Urinary bladder (tissue), 3 donors: ENCODE measurements at regions not wholly inside any gene's neighbourhood (a gene's known extent, or its start where the extent isn't known, plus 50 kb on each side); places are given as distances from the start of the nearest gene placed in this dataset.

ENCODE experiments used
- DNase-seq: peaks from one replicate; pipeline ENCODE4 v3.0.0-alpha.2; 2015; ENCODE audit errors: extremely low spot score
- H3K27ac ChIP-seq: one replicate; pipeline ENCODE4 v1.5.1; 2013; ENCODE audit warnings: low read depth, mild to moderate bottlenecking, moderate library complexity
- H3K36me3 ChIP-seq: one replicate; pipeline ENCODE4 v1.6.1; 2013; ENCODE audit warnings: mild to moderate bottlenecking, moderate library complexity; ENCODE audit not compliant: insufficient read depth
- H3K4me1 ChIP-seq: one replicate; pipeline ENCODE4 v1.6.1; 2013; ENCODE audit warnings: mild to moderate bottlenecking, moderate library complexity; ENCODE audit not compliant: insufficient read depth
- H3K4me3 ChIP-seq: one replicate; pipeline ENCODE4 v1.5.1; 2013; ENCODE audit warnings: low read depth, low read length
- whole genome bisulfite sequencing: extraction: QIAGEN DNeasy Blood & Tissue Kit; methylation state at CpG from one replicate; pipeline ENCODE4 v1.1.7; 2013; 5-methylcytosine and 5-hydroxymethylcytosine counted together
- donor health status: healthy with polysubstance abuse.
- donor health status: healthy.

DNA sequence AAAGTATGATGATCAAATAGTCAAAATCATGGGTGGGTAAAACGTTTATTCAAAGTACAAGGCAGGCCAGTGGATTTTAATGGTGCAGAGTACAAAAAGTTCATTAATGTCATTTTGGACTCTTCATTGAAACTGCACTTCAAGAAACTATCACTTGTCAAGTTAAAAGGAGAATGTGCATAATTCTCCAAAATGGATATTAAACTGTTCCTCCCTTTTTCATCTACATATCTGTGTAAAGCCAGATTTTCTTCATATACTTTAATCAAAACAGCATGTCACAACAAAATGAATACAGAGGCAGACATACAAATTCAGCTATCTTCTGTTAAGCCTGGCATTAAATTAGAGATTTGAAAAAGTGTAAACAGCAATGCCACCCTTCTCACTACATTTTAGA lies 401.6 kb downstream of the NR2F1-AS1 start:
- Histone ChIP-seq H3K36me3 (no peaks in the 10 kb centered on the region), H3K4me3 (no peak overlapping the region), H3K27ac (no peak overlapping the region), H3K4me1 (no peaks in the 10 kb centered on the region)
- 85% methylated on average over 1 of the region's 1 CpG for WGBS
- no peak for DNase-seq

- no peak overlapping the region for H3K4me3 ChIP-seq
- no peaks in the 10 kb centered on the region for H3K4me1 ChIP-seq
- WGBS: 96% methylated on average over 1 of the region's 1 CpG
- no peak for DNase-seq
- no peak overlapping the region for H3K27ac ChIP-seq
- no peaks in the 10 kb centered on the region for H3K36me3 ChIP-seq
Observed at GRCh38 chr5:93174930-93175329, 406.1 kb downstream of the NR2F1-AS1 start.

DNA sequence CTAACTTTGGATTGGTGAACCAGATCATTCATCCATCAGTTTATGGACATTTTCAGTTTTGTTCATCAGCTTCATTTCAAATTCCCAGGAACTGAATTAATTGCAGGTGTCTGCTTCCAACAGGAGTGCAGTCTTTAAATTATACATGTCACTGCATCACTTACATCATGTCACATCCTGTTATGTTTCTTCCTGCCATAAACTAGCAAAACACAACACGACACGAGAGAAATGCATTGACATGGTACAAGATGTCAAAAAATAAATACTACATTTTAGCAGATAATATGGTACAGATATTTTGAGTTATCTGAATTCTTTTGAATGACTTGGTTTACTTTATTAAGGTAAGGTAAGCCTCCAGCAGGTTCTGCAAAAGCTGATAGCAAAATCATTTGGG lies 415.5 kb downstream of the NR2F1-AS1 start:
- Histone ChIP-seq H3K4me1 (no peaks in the 10 kb centered on the region), H3K4me3 (no peak overlapping the region), H3K27ac (no peak overlapping the region), H3K36me3 (no peaks in the 10 kb centered on the region)
- no peak for DNase-seq
- 81% methylated on average over 2 of the region's 2 CpGs for WGBS

- no peak for DNase-seq
- Histone ChIP-seq H3K4me3 (no peak overlapping the region), H3K4me1 (no peaks in the 10 kb centered on the region), H3K27ac (no peak overlapping the region), H3K36me3 (no peaks in the 10 kb centered on the region)
- WGBS: 48% methylated on average over 2 of the region's 2 CpGs
Observed at GRCh38 chr5:93164690-93165089, 416.3 kb downstream of the NR2F1-AS1 start.

GRCh38 chr5:93163010-93163663 lies 417.9 kb downstream of the NR2F1-AS1 start:
- no peak for DNase-seq
- no peak overlapping the region for H3K27ac ChIP-seq

GRCh38 chr5:93161661-93162654 lies 419.1 kb downstream of the NR2F1-AS1 start:
- Histone ChIP-seq H3K27ac (no peak overlapping the region), H3K4me3 (no peak overlapping the region), H3K4me1 (no peaks in the 10 kb centered on the region), H3K36me3 (no peaks in the 10 kb centered on the region)
- WGBS: 67% methylated on average over 1 of the region's 1 CpG
- DNase-seq: no peak

More at GRCh38 chr5:93163010-93163663, 417.9 kb downstream of the NR2F1-AS1 start:
- Histone ChIP-seq H3K36me3 (no peaks in the 10 kb centered on the region), H3K4me1 (no peaks in the 10 kb centered on the region), H3K4me3 (no peak overlapping the region)

DNA sequence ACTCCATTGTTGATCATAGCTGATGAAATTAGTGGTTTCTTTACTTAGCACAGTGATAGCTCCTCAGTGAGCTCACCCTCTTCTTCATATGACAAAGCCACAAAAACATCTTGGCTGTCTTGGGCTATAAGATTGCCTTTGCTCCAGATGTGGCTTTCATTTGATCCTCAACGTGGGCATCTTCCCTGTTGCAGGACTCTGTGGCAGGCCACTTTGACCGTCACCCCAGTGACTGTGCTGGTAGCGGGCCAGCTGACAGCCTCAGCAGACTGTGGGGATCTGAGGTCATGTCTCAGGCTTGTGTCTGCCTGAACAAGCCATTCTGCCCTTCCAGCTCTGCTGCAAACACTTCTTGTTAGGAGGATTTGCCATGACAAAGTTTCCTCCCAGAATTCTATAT lies 422.2 kb downstream of the NR2F1-AS1 start:
- Histone ChIP-seq H3K4me3 (no peak overlapping the region), H3K36me3 (no peaks in the 10 kb centered on the region), H3K27ac (no peak overlapping the region), H3K4me1 (no peaks in the 10 kb centered on the region)
- DNase-seq: no peak
- 88% methylated on average over 3 of the region's 3 CpGs for WGBS

DNA sequence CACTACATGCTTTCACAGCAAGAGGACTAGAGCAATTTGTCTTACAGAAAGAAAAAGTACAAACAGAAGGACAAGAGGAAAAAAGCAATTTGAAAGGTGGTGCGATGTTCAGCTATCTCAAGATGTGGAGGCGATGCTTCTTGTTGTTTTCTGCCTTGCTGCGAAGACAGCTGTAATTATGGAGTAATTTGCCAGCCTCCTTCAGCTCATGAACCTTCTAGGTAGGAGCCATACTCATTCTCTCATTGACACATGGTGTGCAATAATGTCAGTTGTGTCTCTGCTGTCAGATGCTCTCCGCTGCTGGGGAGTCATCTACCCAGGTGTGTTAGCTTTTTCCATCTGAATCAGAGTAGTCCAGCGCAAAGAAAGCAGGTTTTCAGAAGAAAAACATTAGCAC lies 424.5 kb downstream of the NR2F1-AS1 start:
- DNase-seq: no peak
- WGBS: 98% methylated on average over 5 of the region's 5 CpGs
- Histone ChIP-seq H3K4me3 (no peak overlapping the region), H3K36me3 (no peaks in the 10 kb centered on the region), H3K4me1 (no peaks in the 10 kb centered on the region), H3K27ac (no peak overlapping the region)

GRCh38 chr5:93154535-93154934 lies 426.5 kb downstream of the NR2F1-AS1 start:
- no peak overlapping the region for H3K27ac ChIP-seq
- WGBS: 90% methylated on average over 1 of the region's 1 CpG
- no peaks in the 10 kb centered on the region for H3K4me1 ChIP-seq
- DNase-seq: no peak
- H3K36me3 ChIP-seq: no peaks in the 10 kb centered on the region
- H3K4me3 ChIP-seq: no peak overlapping the region

GRCh38 chr5:93153461-93153860 lies 427.6 kb downstream of the NR2F1-AS1 start:
- Histone ChIP-seq H3K4me3 (no peak overlapping the region), H3K4me1 (no peaks in the 10 kb centered on the region), H3K27ac (no peak overlapping the region), H3K36me3 (no peaks in the 10 kb centered on the region)
- whole genome bisulfite sequencing: 76% methylated on average over 3 of the region's 3 CpGs
- no peak for DNase-seq

DNA sequence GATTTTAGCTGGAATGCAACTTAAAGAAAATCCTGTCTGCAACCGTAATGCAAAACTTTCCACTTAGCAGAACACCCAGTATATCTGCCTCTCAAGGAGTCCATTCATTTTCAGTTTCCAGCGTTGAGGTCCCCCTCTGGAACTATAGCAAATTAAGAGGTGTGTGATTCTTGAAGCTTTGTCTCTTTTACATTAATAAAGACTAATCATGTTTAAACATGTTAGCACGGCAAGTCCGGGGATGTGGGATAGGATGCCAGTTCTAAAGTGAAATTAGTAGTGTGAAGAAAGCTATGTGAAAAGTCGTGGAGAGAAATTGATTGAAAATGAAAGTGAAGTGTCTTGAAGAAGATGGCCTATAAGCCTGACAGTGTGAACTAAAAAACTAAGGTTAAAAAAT lies 429.1 kb downstream of the NR2F1-AS1 start:
- DNase-seq: no peak
- WGBS: 84% methylated on average over 5 of the region's 5 CpGs
- no peaks in the 10 kb centered on the region for H3K36me3 ChIP-seq
- no peak overlapping the region for H3K27ac ChIP-seq
- H3K4me1 ChIP-seq: no peaks in the 10 kb centered on the region
- H3K4me3 ChIP-seq: no peak overlapping the region

GRCh38 chr5:93151121-93151520 lies 429.9 kb downstream of the NR2F1-AS1 start:
- H3K36me3 ChIP-seq: no peaks in the 10 kb centered on the region
- H3K4me1 ChIP-seq: no peaks in the 10 kb centered on the region
- no peak for DNase-seq
- H3K4me3 ChIP-seq: no peak overlapping the region
- H3K27ac ChIP-seq: no peak overlapping the region

DNA sequence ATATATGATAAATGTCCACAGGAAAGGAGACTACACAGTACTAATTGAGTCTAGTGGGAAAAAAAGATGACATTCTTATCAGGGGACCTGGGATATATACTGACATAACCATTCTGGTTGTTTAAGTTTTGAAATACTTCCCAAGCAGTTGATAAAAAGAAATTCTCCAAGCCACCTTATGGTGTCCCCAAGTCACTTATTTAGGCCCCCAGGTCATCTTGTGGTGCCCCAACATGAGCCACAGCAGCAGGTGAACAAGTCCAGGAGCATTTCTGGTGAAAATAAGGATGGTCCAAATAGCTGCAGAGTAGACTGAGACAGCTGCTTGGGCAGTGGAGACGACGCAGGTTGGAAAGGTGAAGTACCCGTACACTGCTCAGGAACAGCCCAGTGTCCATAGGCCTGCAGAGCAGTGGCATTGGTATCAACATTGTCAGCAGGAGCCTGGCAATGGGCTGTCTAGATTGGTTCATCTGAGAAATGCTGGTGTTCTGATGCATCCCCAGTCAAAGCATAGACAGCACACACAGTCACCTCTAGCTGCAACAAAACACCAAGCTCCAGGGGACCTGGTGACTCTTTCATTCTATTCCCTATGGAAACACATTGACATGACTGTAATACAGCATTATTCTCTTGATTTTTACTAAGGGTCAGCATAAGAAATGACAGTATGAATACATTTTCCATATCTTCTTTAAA lies 430.6 kb downstream of the NR2F1-AS1 start:
- Histone ChIP-seq H3K36me3 (no peaks in the 10 kb centered on the region), H3K27ac (no peak overlapping the region), H3K4me1 (no peaks in the 10 kb centered on the region), H3K4me3 (no peak overlapping the region)
- 99% methylated on average over 3 of the region's 3 CpGs for WGBS
- DNase-seq: no peak

GRCh38 chr5:93145767-93146166 lies 435.3 kb downstream of the NR2F1-AS1 start:
- WGBS: 86% methylated on average over 2 of the region's 2 CpGs
- DNase-seq: no peak
- no peak overlapping the region for H3K27ac ChIP-seq

More at GRCh38 chr5:93145767-93146166, 435.3 kb downstream of the NR2F1-AS1 start:
- Histone ChIP-seq H3K36me3 (no peaks in the 10 kb centered on the region), H3K4me1 (no peaks in the 10 kb centered on the region), H3K4me3 (no peak overlapping the region)
